ENCODE measurements at regions not wholly inside any gene's neighbourhood (a gene's known extent, or its start where the extent isn't known, plus 50 kb on each side); places are given as distances from the start of the nearest gene placed in this dataset.

GRCh38 chr10:78176320-78177317 lies 143.0 kb downstream of the RPS24 start:
- WGBS, 2 donors: 86 to 91% methylated on average over 20 to 23 of the region's 24 CpGs

GRCh38 chr10:78177491-78178185 lies 144.0 kb downstream of the RPS24 start:
- no peaks in the 10 kb centered on the region for H3K9me3 ChIP-seq
- no peak overlapping the region for H3K27ac ChIP-seq
- no peaks in the 10 kb centered on the region for H3K36me3 ChIP-seq
- TF ChIP-seq EP300 (IDR thresholded peaks at IDR 0.05): no peak
- TF ChIP-seq CTCF (IDR thresholded peaks at IDR 0.05): no peak
- TF ChIP-seq POLR2A (IDR thresholded peaks at IDR 0.05): no peak
- 48 to 57% methylated on average over 13 to 20 of the region's 20 CpGs for WGBS, 2 donors
- DNase-seq (ENCODE audit: low spot score in 2 of 2): no peak
- no peak overlapping the region for H3K4me3 ChIP-seq
- H3K27me3 ChIP-seq: peaks cover 0 to 12% of the 10 kb centered on the region in 2 donors
- no peaks in the 10 kb centered on the region for H3K4me1 ChIP-seq

More at GRCh38 chr10:78176320-78177317, 143.0 kb downstream of the RPS24 start:
- Histone ChIP-seq H3K27me3 (peaks cover 0 to 12% of the 10 kb centered on the region in 2 donors), H3K4me1 (no peaks in the 10 kb centered on the region), H3K27ac (no peak overlapping the region), H3K36me3 (no peaks in the 10 kb centered on the region), H3K4me3 (no peak overlapping the region), H3K9me3 (no peaks in the 10 kb centered on the region)
- TF ChIP-seq EP300 (IDR thresholded peaks at IDR 0.05): no peak
- TF ChIP-seq POLR2A (IDR thresholded peaks at IDR 0.05): no peak
- no peak for TF ChIP-seq CTCF (IDR thresholded peaks at IDR 0.05)
- no peak for DNase-seq (ENCODE audit: low spot score in 2 of 2)

GRCh38 chr10:78178397-78178796 lies 144.7 kb downstream of the RPS24 start:
- TF ChIP-seq CTCF (IDR thresholded peaks at IDR 0.05) (no peak), POLR2A (IDR thresholded peaks at IDR 0.05) (no peak), EP300 (IDR thresholded peaks at IDR 0.05) (no peak)
- 57 to 65% methylated on average over 6 to 8 of the region's 8 CpGs for WGBS, 2 donors

DNA sequence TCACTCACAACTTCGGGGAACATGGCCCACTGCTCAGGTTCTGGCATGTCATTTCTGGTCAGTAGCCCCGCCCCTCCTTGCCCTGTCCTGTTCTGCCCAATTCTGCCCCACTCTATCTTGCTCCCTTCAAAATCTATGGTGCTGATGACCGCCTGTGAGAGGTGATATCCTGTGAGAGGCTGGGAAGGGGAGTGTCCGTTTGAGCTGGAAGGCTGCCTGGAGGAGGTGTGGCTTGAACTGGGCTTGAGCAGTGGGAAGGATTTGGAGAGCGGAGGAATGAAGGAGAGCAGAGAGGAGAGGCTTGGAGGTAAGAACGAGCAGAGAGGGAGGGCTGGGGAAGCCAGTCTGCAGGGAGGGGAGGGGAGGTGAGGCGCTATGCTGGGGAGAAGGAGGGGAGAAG lies 145.3 kb downstream of the RPS24 start:
- no peaks in the 10 kb centered on the region for H3K4me1 ChIP-seq
- H3K9me3 ChIP-seq: no peaks in the 10 kb centered on the region
- no peak overlapping the region for H3K27ac ChIP-seq
- peaks cover 0 to 12% of the 10 kb centered on the region in 2 donors for H3K27me3 ChIP-seq
- no peak overlapping the region for H3K4me3 ChIP-seq
- 45 to 53% methylated on average over 7 of the region's 7 CpGs for WGBS, 2 donors
- no peaks in the 10 kb centered on the region for H3K36me3 ChIP-seq
- DNase-seq (ENCODE audit: low spot score in 2 of 2): no peak
- TF ChIP-seq CTCF (IDR thresholded peaks at IDR 0.05): no peak
- no peak for TF ChIP-seq POLR2A (IDR thresholded peaks at IDR 0.05)

More at GRCh38 chr10:78178397-78178796, 144.7 kb downstream of the RPS24 start:
- Histone ChIP-seq H3K36me3 (no peaks in the 10 kb centered on the region), H3K4me3 (no peak overlapping the region), H3K27me3 (peaks cover 0 to 12% of the 10 kb centered on the region in 2 donors), H3K27ac (no peak overlapping the region), H3K9me3 (no peaks in the 10 kb centered on the region), H3K4me1 (no peaks in the 10 kb centered on the region)
- no peak for DNase-seq (ENCODE audit: low spot score in 2 of 2)

Data from tibial nerve (tissue), 4 donors.